ENCODE measurements at regions not wholly inside any gene's neighbourhood (a gene's known extent, or its start where the extent isn't known, plus 50 kb on each side); places are given as distances from the start of the nearest gene placed in this dataset.

GRCh38 chr6:77337392-77337791, 125.9 kb downstream of the HTR1B start:
- BruUV-seq (replicated peaks) = no TSS peak
- no peak overlapping the region for H3K27ac ChIP-seq (ENCODE audit: extremely low read length, insufficient read depth, low read length)
- no peak overlapping the region for H2AFZ ChIP-seq (ENCODE audit: low read length)
- in situ Hi-C loops (cut with HindIII; ENCODE audit: extremely low pct_ligation_motif_present, low pct_unique_long_range_greater_than_20kb) (no loop called here), intact Hi-C loops (cut with micrococcal nuclease; ENCODE audit: unreplicated experiment) (no loop called here)
- ChIA-PET POLR2A (no interaction called here), CTCF (ENCODE audit: low intra/inter-chr PET ratio, low total read pairs) (no interaction called here)
- H3K9me3 ChIP-seq (ENCODE audit: low read length) = peaks cover 59% of the 10 kb centered on the region
- no peak overlapping the region for H3K9ac ChIP-seq (ENCODE audit: insufficient read depth, low read depth, low read length)
- ATAC-seq = no peak
- no peak for FAIRE-seq
- H4K20me1 ChIP-seq (ENCODE audit: insufficient read depth, low read length) = no peaks in the 10 kb centered on the region
- no peaks in the 10 kb centered on the region for H3K27me3 ChIP-seq (ENCODE audit: control insufficient read depth in 1 of 2, insufficient read depth in 2 of 2, low read length in 2 of 2)
- H3K4me2 ChIP-seq (ENCODE audit: low read depth, low read length) = no peak overlapping the region
- no peak for DNase-seq (ENCODE audit: low spot score)
- H3K79me2 ChIP-seq (ENCODE audit: insufficient read depth, low read length) = no peaks in the 10 kb centered on the region
- no peaks in the 10 kb centered on the region for H3K4me1 ChIP-seq (ENCODE audit: insufficient read depth, low read length)
- H3K4me3 ChIP-seq (replicated peaks in 1 of 3; ENCODE audit: insufficient read depth in 1 of 3, low read depth in 2 of 3, low read length in 3 of 3) = no peak overlapping the region
- H3K36me3 ChIP-seq (replicated peaks in 1 of 2; ENCODE audit: control insufficient read depth in 1 of 2, insufficient read depth in 2 of 2, low read length in 2 of 2) = no peaks in the 10 kb centered on the region
- TF ChIP-seq ZNF513 (CRISPR knock-in tag; conservative IDR thresholded peaks at IDR 0.05) (no peak), ATF7-NPFF (CRISPR knock-in tag; IDR thresholded peaks at IDR 0.05; ENCODE audit: low read depth) (no peak), PRDM10 (CRISPR knock-in tag; IDR thresholded peaks at IDR 0.05; ENCODE audit: low read depth) (no peak), MAFF (IDR thresholded peaks at IDR 0.05; ENCODE audit: low read depth, low read length) (no peak), ZNF18 (CRISPR knock-in tag; IDR thresholded peaks at IDR 0.05; ENCODE audit: insufficient replicate concordance) (no peak), GATA4 (IDR thresholded peaks at IDR 0.05; ENCODE audit: borderline replicate concordance, low read depth) (no peak), ZBTB44 (CRISPR knock-in tag; IDR thresholded peaks at IDR 0.05) (no peak), ZBED4 (CRISPR knock-in tag; IDR thresholded peaks at IDR 0.05; ENCODE audit: borderline replicate concordance) (no peak), RBM39 (IDR thresholded peaks at IDR 0.05; ENCODE audit: low read depth, low read length, poor library complexity, severe bottlenecking) (no peak), KAT8 (CRISPR knock-in tag; IDR thresholded peaks at IDR 0.05) (no peak), YY1 (IDR thresholded peaks at IDR 0.05; ENCODE audit: insufficient read depth, insufficient replicate concordance, low read depth, low read length) (no peak), XRCC5 (optimal IDR thresholded peaks at IDR 0.05; ENCODE audit: low read length) (no peak)

Data from HepG2 (cell line).